DOHH2 (cell line): ENCODE measurements at regions not wholly inside any gene's neighbourhood (a gene's known extent, or its start where the extent isn't known, plus 50 kb on each side); places are given as distances from the start of the nearest gene placed in this dataset.

Experiments
- EZH2phosphoT487 ChIP-seq: fragments of 200-600 bp; sonication (generic); IDR thresholded peaks from 2 replicates; pipeline ENCODE4 v1.6.1; 2017; ENCODE audit warnings: borderline replicate concordance, mild to moderate bottlenecking, antibody characterized with exemption, low read length, moderate library complexity, mixed read lengths
- TF ChIP-seq, protein P1 (sequence below): fragments of 200-600 bp; sonication (generic); IDR thresholded peaks from one replicate; pipeline ENCODE4 v1.5.1; 2014; ENCODE audit warnings: antibody characterized with exemption, mild to moderate bottlenecking, low read depth, low read length; ENCODE audit not compliant: poor library complexity, severe bottlenecking

DNA sequence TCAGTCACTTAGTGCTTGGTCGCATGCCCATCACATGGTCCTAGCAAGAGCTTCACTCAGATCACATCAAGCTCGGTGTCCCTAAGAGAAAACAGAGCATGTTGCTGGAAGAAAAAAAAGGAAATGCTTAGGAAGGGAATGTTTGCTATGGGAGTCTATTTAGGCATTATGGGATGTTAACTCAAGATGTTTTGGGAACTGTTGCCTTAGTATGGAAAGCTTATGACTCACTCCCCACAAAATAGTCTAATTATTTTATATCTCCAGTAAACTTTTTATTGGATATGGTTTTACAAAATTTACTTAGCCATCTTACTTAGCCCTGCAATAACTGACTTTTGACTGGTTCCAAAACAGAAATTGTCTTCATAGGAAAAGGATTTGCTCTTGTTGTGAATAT, 439.5 kb upstream of the ZEB2 start:
- TF ChIP-seq, protein P1, sequence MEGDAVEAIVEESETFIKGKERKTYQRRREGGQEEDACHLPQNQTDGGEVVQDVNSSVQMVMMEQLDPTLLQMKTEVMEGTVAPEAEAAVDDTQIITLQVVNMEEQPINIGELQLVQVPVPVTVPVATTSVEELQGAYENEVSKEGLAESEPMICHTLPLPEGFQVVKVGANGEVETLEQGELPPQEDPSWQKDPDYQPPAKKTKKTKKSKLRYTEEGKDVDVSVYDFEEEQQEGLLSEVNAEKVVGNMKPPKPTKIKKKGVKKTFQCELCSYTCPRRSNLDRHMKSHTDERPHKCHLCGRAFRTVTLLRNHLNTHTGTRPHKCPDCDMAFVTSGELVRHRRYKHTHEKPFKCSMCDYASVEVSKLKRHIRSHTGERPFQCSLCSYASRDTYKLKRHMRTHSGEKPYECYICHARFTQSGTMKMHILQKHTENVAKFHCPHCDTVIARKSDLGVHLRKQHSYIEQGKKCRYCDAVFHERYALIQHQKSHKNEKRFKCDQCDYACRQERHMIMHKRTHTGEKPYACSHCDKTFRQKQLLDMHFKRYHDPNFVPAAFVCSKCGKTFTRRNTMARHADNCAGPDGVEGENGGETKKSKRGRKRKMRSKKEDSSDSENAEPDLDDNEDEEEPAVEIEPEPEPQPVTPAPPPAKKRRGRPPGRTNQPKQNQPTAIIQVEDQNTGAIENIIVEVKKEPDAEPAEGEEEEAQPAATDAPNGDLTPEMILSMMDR = no peak
- no peak for TF ChIP-seq EZH2phosphoT487
